Colonic mucosa (tissue), 4 donors: ENCODE measurements at regions not wholly inside any gene's neighbourhood (a gene's known extent, or its start where the extent isn't known, plus 50 kb on each side); places are given as distances from the start of the nearest gene placed in this dataset.

Experiments
- DNase-seq: peaks from one replicate; pipeline ENCODE4 v3.0.0-alpha.2; 2020
- H3K27ac ChIP-seq: fragments of 200-600 bp; one replicate; pipeline ENCODE4 v1.8.0; 2021
- H3K27me3 ChIP-seq: fragments of 200-600 bp; one replicate; pipeline ENCODE4 v1.8.0; 2021
- H3K36me3 ChIP-seq: fragments of 200-600 bp; one replicate; pipeline ENCODE4 v1.8.0; 2021
- H3K4me1 ChIP-seq: fragments of 200-600 bp; one replicate; pipeline ENCODE4 v1.8.0; 2021; ENCODE audit warnings: mild to moderate bottlenecking
- H3K4me3 ChIP-seq: fragments of 200-600 bp; one replicate; pipeline ENCODE4 v1.8.0; 2021
- H3K9ac ChIP-seq, 2 donors: one replicate each; pipeline ENCODE4 v1.7.0; 2013; ENCODE audit warnings: control low read depth in 2 of 2, low read depth in 2 of 2, low read length in 2 of 2
- H3K9me3 ChIP-seq: fragments of 200-600 bp; one replicate; pipeline ENCODE4 v1.8.0; 2021
- intact Hi-C: fragments of 100-400 bp; cut with DNase I; formaldehyde crosslinking; loops from one replicate; pipeline ENCODE4 v1.14.1; 2022
- TF ChIP-seq, protein P1 (sequence below): fragments of 200-600 bp; IDR thresholded peaks from one replicate; pipeline ENCODE4 v1.8.0; 2022; ENCODE audit warnings: antibody characterized with exemption, mild to moderate bottlenecking
- donor health status: healthy.
- donor health status: DM: no; HTN: no; CAD: no.
- donor health status: DM: no; HTN: no; CAD: no.

GRCh38 chr4:110769578-110769977, 146.7 kb upstream of the PITX2 start:
- Histone ChIP-seq H3K4me1 (no peaks in the 10 kb centered on the region), H3K27ac (no peak overlapping the region), H3K9me3 (no peaks in the 10 kb centered on the region), H3K36me3 (no peaks in the 10 kb centered on the region), H3K27me3 (no peaks in the 10 kb centered on the region), H3K4me3 (no peak overlapping the region), H3K9ac (no peak overlapping the region)
- TF ChIP-seq, protein P1, sequence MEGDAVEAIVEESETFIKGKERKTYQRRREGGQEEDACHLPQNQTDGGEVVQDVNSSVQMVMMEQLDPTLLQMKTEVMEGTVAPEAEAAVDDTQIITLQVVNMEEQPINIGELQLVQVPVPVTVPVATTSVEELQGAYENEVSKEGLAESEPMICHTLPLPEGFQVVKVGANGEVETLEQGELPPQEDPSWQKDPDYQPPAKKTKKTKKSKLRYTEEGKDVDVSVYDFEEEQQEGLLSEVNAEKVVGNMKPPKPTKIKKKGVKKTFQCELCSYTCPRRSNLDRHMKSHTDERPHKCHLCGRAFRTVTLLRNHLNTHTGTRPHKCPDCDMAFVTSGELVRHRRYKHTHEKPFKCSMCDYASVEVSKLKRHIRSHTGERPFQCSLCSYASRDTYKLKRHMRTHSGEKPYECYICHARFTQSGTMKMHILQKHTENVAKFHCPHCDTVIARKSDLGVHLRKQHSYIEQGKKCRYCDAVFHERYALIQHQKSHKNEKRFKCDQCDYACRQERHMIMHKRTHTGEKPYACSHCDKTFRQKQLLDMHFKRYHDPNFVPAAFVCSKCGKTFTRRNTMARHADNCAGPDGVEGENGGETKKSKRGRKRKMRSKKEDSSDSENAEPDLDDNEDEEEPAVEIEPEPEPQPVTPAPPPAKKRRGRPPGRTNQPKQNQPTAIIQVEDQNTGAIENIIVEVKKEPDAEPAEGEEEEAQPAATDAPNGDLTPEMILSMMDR, result no peak
- intact Hi-C loops, result no loop called here
- no peak for DNase-seq

GRCh38 chr4:110770353-110770752, 147.5 kb upstream of the PITX2 start:
- Histone ChIP-seq H3K27me3 (no peaks in the 10 kb centered on the region), H3K4me3 (no peak overlapping the region), H3K9me3 (no peaks in the 10 kb centered on the region), H3K4me1 (no peaks in the 10 kb centered on the region), H3K36me3 (no peaks in the 10 kb centered on the region), H3K9ac (no peak overlapping the region), H3K27ac (no peak overlapping the region)
- no peak for DNase-seq
- intact Hi-C loops, result no loop called here
- TF ChIP-seq, protein P1, result no peak

- no peak overlapping the region for H3K4me3 ChIP-seq
- H3K9me3 ChIP-seq, result no peaks in the 10 kb centered on the region
- H3K36me3 ChIP-seq, result no peaks in the 10 kb centered on the region
- H3K27ac ChIP-seq, result no peak overlapping the region
- no peak for DNase-seq
- no peak overlapping the region for H3K9ac ChIP-seq
- H3K4me1 ChIP-seq, result no peaks in the 10 kb centered on the region
- intact Hi-C loops, result no loop called here
- no peaks in the 10 kb centered on the region for H3K27me3 ChIP-seq
- TF ChIP-seq, protein P1, result no peak
Observed at GRCh38 chr4:110778521-110778920, 155.6 kb upstream of the PITX2 start.

- Histone ChIP-seq H3K27me3 (no peaks in the 10 kb centered on the region), H3K27ac (no peak overlapping the region), H3K9ac (no peak overlapping the region), H3K4me1 (no peaks in the 10 kb centered on the region), H3K4me3 (no peak overlapping the region), H3K9me3 (no peaks in the 10 kb centered on the region), H3K36me3 (no peaks in the 10 kb centered on the region)
- DNase-seq, result no peak
- TF ChIP-seq, protein P1, result no peak
- intact Hi-C loops, result no loop called here
Observed at GRCh38 chr4:110780538-110780937, 157.7 kb upstream of the PITX2 start.

DNA sequence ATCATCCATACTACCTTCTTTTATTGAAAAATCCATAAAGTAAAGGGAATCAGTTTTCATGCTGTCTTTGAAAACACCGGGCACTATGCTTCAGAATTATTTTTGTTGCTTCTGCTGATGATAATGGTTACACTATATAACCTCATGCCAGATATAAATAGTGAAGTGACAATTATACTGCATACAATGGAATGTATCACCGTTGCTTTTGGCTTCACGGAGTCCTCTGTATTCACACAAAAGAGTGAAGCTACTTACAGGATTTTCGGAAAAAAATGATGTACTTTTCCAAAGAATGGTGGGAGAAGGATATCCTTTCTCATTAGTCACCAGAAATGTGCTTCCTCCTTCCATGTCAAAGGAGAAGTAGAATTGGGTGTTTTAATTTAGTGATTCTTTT, 159.1 kb upstream of the PITX2 start:
- TF ChIP-seq, protein P1, result no peak
- no peak overlapping the region for H3K9ac ChIP-seq
- no peaks in the 10 kb centered on the region for H3K9me3 ChIP-seq
- H3K27me3 ChIP-seq, result no peaks in the 10 kb centered on the region
- H3K4me1 ChIP-seq, result no peaks in the 10 kb centered on the region
- no peak overlapping the region for H3K4me3 ChIP-seq
- no peak for DNase-seq
- no peak overlapping the region for H3K27ac ChIP-seq
- intact Hi-C loops, result no loop called here
- no peaks in the 10 kb centered on the region for H3K36me3 ChIP-seq

DNA sequence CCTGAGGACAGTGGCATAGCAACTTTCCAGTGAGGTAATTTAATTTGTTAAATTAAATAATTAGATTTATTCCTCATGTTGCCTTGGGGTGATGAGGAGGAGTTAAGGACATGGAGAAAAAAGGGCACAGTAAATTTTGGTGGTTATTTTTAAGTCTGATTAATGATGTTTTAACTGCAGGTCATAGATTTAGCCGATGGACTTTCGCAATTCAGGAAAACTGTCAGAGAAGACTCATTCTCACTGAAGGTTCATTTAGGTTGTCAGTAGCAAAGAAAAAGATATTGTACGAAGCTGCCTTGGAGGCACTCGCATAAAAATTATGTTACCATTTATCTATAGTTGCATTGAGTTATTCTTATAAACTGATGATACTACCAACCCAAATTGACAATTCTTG, 164.2 kb upstream of the PITX2 start:
- no peak for DNase-seq
- intact Hi-C loops, result no loop called here
- no peak overlapping the region for H3K4me3 ChIP-seq
- no peaks in the 10 kb centered on the region for H3K36me3 ChIP-seq
- no peaks in the 10 kb centered on the region for H3K9me3 ChIP-seq
- H3K27me3 ChIP-seq, result no peaks in the 10 kb centered on the region
- TF ChIP-seq, protein P1, result no peak
- H3K4me1 ChIP-seq, result no peaks in the 10 kb centered on the region
- no peak overlapping the region for H3K27ac ChIP-seq
- H3K9ac ChIP-seq, result no peak overlapping the region
